Spinal cord (tissue), 9 donors: ENCODE measurements at regions not wholly inside any gene's neighbourhood (a gene's known extent, or its start where the extent isn't known, plus 50 kb on each side); places are given as distances from the start of the nearest gene placed in this dataset.
"Not testable (repeated sequence)": the region's sequence is repeated elsewhere in the genome, so short reads cannot be mapped to it uniquely, and the experiment has no call there.

ENCODE experiments used
- DNase-seq, 6 donors: peaks; one replicate each; pipeline versions ENCODE4 v3.0.0 to v3.0.0-alpha.2; 2013 to 2015; ENCODE audit warnings: low spot score in 6 of 6, low read depth in 4 of 6
- H3K27ac ChIP-seq: one replicate; pipeline ENCODE4 v1.5.1; 2013; ENCODE audit warnings: low read depth, low read length, control low read depth
- H3K27me3 ChIP-seq: one replicate; pipeline ENCODE4 v1.6.1; 2013; ENCODE audit warnings: low read length; ENCODE audit not compliant: control insufficient read depth, insufficient read depth
- H3K36me3 ChIP-seq: one replicate; pipeline ENCODE4 v1.6.1; 2013; ENCODE audit warnings: low read length; ENCODE audit not compliant: control insufficient read depth, insufficient read depth
- H3K4me1 ChIP-seq: one replicate; pipeline ENCODE4 v1.6.1; 2013; ENCODE audit warnings: low read length; ENCODE audit not compliant: control insufficient read depth, insufficient read depth
- H3K4me3 ChIP-seq: one replicate; pipeline ENCODE4 v1.5.1; 2013; ENCODE audit warnings: low read depth, low read length, control low read depth
- H3K9me3 ChIP-seq: one replicate; pipeline ENCODE4 v1.6.1; 2013; ENCODE audit warnings: low read length; ENCODE audit not compliant: control insufficient read depth, insufficient read depth
- WGBS: methylation state at CpG from one replicate; pipeline ENCODE4 v1.1.5; 2013; ENCODE audit warnings: missing lambda C conversion rate; ENCODE audit not compliant: insufficient coverage; 5-methylcytosine and 5-hydroxymethylcytosine counted together
- donor health status: healthy.

DNA sequence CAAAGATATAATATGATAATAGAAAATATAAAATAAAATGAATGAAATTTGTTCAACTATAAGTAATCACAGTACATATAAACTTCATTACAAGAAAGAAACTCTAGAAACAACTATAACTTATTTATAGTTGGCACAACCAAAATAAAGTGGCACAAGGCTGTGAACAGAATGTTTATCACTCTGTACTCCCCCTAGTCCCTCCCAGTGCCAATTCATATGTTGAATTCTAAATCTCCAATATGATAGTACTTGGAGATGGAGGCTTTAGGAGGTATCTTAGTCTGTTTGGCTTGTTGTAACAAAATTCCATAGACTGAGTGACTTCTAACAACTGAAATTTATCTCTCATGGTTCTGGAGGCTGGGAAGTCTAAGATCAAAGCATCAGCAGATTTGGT is 145.0 kb upstream of the TMEM229A start:
- no peak overlapping the region for H3K27ac ChIP-seq
- H3K4me1 ChIP-seq: no peaks in the 10 kb centered on the region
- no peaks in the 10 kb centered on the region for H3K36me3 ChIP-seq
- H3K9me3 ChIP-seq: no peaks in the 10 kb centered on the region
- DNase-seq: peak in 1 of 6 donors; percentile 47
- no peaks in the 10 kb centered on the region for H3K27me3 ChIP-seq
- no peak overlapping the region for H3K4me3 ChIP-seq

DNA sequence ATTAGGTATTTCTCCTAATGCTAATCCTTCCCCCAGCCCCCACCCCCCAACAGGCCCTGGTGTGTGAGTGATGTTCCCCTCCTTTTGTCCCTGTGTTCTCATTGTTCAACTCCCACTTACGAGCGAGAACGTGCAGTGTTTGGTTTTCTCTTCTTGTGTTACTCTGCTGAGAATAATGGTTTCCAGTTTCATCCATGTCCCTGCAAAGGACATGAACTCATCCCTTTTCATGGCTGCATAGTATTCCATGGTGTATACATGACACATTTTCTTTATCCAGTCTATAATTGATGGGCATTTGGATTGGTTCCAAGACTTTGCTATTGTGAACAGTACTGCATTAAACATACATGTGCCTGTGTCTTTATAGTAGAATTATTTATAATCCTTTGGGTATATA is 138.9 kb upstream of the TMEM229A start:
- not testable (repeated sequence) for H3K4me3 ChIP-seq, H3K4me1 ChIP-seq, H3K9me3 ChIP-seq, H3K27ac ChIP-seq, DNase-seq, H3K27me3 ChIP-seq, H3K36me3 ChIP-seq
- whole genome bisulfite sequencing: no CpG with 5 or more reads among the region's 3 CpGs

DNA sequence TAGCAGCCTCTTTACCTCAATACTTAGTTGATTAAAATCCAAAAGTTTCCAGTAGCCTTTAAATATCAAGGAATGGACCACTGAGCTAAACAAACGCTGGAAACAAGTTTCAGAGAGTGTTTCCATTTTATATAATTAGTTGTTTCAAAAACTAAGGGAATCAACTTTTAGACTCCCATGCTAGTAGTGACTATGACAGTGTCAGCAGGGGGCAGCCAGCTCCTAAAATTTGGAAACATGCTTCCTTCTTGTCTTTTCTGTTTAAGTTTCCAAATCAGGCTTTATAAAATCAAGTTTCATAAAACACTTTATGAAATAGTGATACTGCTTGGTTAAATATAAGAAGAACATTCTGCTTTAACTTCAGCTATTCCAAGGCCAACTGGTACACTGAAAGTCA is 138.2 kb upstream of the TMEM229A start:
- H3K9me3 ChIP-seq: no peaks in the 10 kb centered on the region
- no peak overlapping the region for H3K27ac ChIP-seq
- DNase-seq: peak in 4 of 6 donors; percentile 7 to 68 (median 38)
- no CpG with 5 or more reads among the region's 1 CpG for WGBS
- H3K4me1 ChIP-seq: no peaks in the 10 kb centered on the region
- H3K36me3 ChIP-seq: no peaks in the 10 kb centered on the region
- no peak overlapping the region for H3K4me3 ChIP-seq
- no peaks in the 10 kb centered on the region for H3K27me3 ChIP-seq

DNA sequence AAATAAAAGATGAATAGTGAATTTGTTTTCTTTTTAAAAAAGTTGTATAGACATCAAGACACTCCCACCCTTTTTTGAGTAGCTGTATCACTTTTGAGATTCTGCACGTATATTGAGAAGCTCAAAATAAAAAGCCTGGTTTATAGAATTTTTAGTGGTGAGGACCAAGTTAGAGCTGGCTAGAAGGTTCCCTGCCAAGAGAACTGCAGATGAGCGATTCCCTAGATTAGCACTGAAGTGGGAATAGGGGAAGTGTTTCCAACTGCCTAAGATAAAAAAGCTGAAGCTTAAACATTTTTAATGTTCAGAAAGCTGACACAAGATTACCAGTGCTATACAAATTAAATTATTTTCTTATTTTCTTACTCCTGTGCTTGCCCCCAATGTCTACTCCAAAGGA is 135.7 kb upstream of the TMEM229A start:
- no peaks in the 10 kb centered on the region for H3K27me3 ChIP-seq
- DNase-seq: peak in 1 of 6 donors; percentile 55
- no CpG with 5 or more reads among the region's 2 CpGs for WGBS

DNA sequence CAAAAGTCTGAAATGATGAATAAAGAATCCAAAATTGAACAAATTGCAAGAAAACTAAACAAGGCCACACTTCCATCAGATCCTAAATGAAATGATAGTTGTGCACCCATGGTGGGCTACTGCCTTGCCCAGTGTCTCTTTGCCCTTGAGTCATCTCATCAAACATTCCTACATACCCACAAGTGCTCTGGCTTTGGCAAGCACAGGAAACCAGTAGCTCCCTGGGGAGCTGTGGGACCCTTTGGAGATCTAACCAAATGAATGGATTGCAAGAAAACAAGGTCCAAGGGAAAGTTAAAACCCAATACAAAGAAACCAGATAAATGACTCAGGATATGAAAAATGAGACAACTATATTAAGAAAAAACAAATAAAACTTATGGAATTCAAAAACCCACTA is 129.8 kb upstream of the TMEM229A start:
- Histone ChIP-seq H3K4me1 (no peaks in the 10 kb centered on the region), H3K27ac (no peak overlapping the region), H3K4me3 (no peak overlapping the region), H3K27me3 (no peaks in the 10 kb centered on the region), H3K9me3 (no peaks in the 10 kb centered on the region), H3K36me3 (no peaks in the 10 kb centered on the region)
- DNase-seq: no peak

More for the DNA sequence above, 135.7 kb upstream of the TMEM229A start:
- no peaks in the 10 kb centered on the region for H3K4me1 ChIP-seq
- no peaks in the 10 kb centered on the region for H3K9me3 ChIP-seq
- no peak overlapping the region for H3K4me3 ChIP-seq
- no peaks in the 10 kb centered on the region for H3K36me3 ChIP-seq
- no peak overlapping the region for H3K27ac ChIP-seq

DNA sequence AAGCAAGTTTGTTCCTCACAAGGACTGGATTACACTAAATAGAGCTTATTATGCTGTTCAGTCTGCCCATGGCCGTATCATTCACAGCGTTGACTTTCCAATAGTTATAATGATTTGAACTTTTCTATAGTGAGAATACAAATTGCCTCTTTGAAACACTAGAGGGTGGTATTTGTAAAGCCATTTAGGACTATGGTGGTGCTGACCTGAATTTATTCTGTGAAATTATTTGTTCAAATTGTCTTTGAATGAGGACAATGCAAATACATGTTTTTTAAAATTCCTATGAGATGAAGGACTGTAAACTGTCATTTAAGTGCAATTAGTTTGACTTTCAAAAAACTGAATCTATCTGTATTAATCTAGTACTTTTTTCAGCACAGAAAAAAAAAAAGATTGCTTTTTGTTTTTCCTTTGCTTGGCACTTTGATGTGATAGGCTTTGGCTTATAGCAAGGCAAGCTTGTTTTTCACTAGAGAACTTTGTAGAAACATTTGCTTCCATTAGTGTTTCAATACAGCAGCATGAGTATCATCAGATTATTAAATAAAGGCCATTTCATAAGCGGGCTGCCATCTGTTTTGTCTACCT is 122.7 kb upstream of the TMEM229A start:
- WGBS: no CpG with 5 or more reads among the region's 3 CpGs
- peak in 5 of 6 donors; percentile 13 to 84 (median 37) for DNase-seq

DNA sequence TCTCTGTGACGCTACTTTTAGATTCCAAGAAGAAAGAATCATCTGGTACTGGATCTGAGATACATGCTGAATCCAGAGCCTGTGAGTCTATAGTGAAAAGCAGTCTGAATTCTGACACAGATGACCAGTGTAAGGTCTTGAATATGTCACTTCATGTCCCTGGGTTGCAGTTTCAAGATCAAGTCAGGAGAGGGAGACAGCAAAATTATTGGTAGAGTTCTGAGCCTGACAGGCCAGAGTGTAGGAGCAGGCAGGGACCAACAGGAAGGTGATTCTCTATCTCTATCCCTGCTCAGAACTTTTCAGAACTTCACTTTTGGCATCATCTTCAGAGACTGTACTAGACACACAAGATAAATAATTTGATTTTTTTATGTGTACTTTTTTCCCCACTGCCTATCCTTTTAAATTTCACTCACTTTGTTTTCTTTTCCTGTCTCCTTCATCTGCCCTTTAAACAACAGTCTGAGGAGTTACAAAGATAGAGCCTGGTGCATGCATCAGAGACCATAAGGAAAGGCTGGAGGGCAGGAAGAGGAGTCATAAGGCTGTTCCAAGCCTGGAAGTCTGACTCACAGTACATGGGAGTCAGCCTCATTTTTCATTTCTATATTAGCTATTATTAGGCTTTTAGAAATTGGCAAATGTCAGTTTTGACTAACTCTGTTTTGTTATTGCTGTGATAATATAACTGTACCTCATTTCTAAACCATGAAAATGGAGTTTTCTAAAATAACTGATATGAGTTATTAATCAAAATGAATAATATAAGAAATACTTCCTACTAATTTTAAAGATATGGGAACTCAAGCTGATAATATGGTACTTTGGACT is 120.2 kb upstream of the TMEM229A start:
- H3K4me3 ChIP-seq: no peak overlapping the region
- 79% methylated on average over 1 of the region's 1 CpG for WGBS
- no peaks in the 10 kb centered on the region for H3K4me1 ChIP-seq
- H3K9me3 ChIP-seq: peaks cover 2% of the 10 kb centered on the region
- no peak overlapping the region for H3K27ac ChIP-seq
- H3K27me3 ChIP-seq: no peaks in the 10 kb centered on the region
- peak in 3 of 6 donors; percentile 2 to 50 (median 44) for DNase-seq
- H3K36me3 ChIP-seq: no peaks in the 10 kb centered on the region

More for the DNA sequence above, 122.7 kb upstream of the TMEM229A start:
- peaks cover 2% of the 10 kb centered on the region for H3K9me3 ChIP-seq
- H3K36me3 ChIP-seq: no peaks in the 10 kb centered on the region
- H3K4me1 ChIP-seq: no peaks in the 10 kb centered on the region
- H3K4me3 ChIP-seq: no peak overlapping the region
- no peaks in the 10 kb centered on the region for H3K27me3 ChIP-seq
- H3K27ac ChIP-seq: no peak overlapping the region

DNA sequence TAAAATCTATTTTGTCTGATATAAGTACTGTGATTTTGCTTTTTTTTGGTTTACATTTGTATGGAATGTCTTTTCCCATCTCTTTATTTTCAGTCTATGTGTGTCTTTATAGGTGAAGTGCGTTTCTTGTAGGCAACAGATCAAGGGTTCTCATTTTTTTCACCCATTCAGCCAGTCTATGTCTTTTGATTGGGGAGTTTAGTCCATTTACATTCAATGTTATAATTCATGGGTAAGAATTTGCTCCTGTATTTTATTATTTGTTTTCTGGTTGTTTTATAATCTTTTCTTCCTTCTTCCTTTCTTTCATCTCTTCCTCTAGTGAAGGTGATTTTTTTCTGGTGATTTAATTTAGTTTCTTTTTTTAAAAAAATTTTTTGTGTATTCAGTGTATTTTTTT is 104.8 kb upstream of the TMEM229A start:
- no peaks in the 10 kb centered on the region for H3K36me3 ChIP-seq
- H3K9me3 ChIP-seq: peaks cover 5% of the 10 kb centered on the region
- DNase-seq: no peak
- H3K4me3 ChIP-seq: no peak overlapping the region
- H3K27ac ChIP-seq: no peak overlapping the region
- H3K4me1 ChIP-seq: no peaks in the 10 kb centered on the region
- no peaks in the 10 kb centered on the region for H3K27me3 ChIP-seq
- WGBS: no CpG with 5 or more reads among the region's 1 CpG

DNA sequence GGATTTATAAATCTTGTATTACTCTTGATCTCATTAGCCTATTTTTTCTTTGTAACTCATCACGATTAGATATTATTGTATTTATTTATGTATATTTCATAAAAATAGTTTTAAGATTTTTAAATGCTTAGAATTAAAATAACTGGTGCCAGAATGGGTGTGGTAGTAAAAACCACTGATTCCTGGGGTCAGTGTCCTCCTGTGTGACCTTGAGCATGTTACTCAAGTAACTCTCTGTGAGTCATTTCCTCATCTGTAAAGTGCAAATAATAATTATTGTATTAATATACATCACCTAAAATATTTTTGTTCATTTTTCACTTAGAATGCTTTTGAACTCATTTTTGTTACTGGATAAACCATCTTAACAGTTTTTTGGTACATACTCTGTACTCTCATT is 91.3 kb upstream of the TMEM229A start:
- no peaks in the 10 kb centered on the region for H3K4me1 ChIP-seq
- no peak overlapping the region for H3K27ac ChIP-seq
- H3K4me3 ChIP-seq: no peak overlapping the region
- no peak for DNase-seq
- no peaks in the 10 kb centered on the region for H3K27me3 ChIP-seq
- H3K9me3 ChIP-seq: no peaks in the 10 kb centered on the region
- no CpG with 5 or more reads among the region's 1 CpG for WGBS
- no peaks in the 10 kb centered on the region for H3K36me3 ChIP-seq

DNA sequence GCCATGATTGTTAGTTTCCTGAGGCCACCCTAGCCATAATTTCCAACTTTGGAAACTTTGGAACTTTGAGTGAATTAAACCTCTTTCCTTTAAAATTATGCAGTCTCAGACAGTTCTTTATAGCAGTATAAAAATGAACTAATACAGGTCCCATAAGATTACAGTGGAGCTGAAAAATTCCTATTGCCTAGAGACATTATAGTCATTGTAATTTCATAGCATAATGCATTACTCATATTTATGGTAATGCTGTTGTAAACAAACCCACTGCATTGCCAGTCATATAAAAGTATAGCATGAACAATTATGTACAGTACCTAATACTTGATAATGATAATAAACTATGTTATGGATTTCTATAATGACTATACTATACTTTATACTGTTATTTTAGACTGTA is 88.0 kb upstream of the TMEM229A start:
- no peak for DNase-seq
- Histone ChIP-seq H3K9me3 (no peaks in the 10 kb centered on the region), H3K4me1 (no peaks in the 10 kb centered on the region), H3K4me3 (no peak overlapping the region), H3K27me3 (no peaks in the 10 kb centered on the region), H3K36me3 (no peaks in the 10 kb centered on the region), H3K27ac (no peak overlapping the region)
